A204.1 (cell line): ENCODE measurements at regions not wholly inside any gene's neighbourhood (a gene's known extent, or its start where the extent isn't known, plus 50 kb on each side); places are given as distances from the start of the nearest gene placed in this dataset.
A peak's percentile ranks its signal among the peaks of the same experiment; 100 is the strongest.
"Not testable (repeated sequence)": the region's sequence is repeated elsewhere in the genome, so short reads cannot be mapped to it uniquely, and the experiment has no call there.

Experiments used
- FAIRE-seq: peaks from 2 replicates; lab custom pipeline; 2012; peaks lifted over from hg19 to GRCh38; lab: Jason Lieb, UNC

DNA sequence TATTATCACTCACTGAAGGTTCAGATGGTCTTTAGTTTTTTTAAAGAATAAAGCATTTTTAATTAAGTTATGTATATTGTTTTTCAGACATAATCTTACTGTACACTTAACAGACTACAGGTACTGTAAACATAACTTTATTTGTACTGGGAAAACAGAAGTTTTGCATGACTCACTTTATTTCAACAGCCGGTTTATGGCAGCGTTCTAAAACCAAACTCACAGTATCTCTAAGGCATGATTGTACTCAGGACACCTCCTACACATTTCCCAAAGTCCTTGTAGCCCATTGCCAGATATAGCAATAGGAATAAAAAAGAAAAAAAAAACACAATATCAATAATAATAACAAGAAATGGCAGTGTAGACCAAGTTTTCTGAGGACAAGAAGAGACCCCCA, 1341.4 kb downstream of the FSCB start:
- no peak for FAIRE-seq

DNA sequence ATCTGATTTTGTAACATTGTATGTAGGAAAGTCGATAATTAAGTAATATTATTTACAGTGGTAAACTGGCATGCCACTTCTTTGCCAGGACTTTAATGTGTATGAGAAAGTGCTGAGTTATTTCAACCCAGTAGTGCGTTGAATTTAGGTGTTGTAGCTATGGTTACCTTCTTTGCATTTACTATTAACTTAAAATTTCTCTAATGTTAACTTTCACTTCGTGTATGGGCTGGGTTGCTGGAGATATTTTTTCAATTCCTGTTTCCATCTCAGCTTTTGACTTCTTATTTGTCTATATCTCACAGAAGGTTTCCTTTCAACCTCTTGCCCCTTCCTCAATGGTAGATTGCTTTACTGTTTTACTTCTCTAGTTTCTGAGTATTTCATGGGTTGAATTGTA, 1345.6 kb downstream of the FSCB start:
- FAIRE-seq, result no peak

DNA sequence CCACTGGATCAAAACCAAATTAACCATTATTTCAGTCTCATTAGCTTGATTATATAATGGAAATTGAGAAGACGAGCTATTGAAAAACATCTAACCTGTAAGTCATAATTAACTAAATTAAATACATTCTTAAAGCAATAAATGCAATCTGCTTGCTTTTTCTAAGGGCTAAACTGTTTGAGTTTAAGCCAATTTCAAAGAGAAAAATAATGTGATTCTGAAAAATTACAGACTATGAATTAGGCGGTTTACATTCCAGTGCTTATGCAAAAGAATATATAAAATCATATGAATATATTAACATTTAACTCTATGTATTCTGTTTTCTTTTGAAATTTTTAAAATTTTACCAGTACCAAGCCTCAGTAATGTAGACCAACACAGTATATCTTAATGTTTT, 1349.4 kb downstream of the FSCB start:
- FAIRE-seq, result no peak

DNA sequence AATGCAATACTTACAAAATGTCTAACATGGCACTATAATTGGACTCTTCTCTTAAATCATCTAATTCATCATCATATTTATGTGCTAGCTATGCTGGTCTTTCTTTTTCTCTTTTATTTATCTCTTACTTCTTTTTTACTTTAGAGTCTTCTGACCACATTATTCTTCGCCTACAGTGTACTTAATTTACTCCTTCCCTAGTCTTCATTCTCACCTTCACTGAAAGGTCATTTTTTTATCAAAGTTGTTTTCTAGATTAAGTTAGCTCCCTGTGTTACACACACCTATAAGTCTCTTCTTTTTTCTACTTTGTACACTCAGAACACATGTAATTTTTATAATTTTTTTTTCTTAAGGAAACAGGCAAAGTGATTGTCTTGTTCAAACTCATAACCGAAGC, 1351.2 kb downstream of the FSCB start:
- FAIRE-seq, result no peak

GRCh38 chr14:43155258-43155657, 1351.8 kb downstream of the FSCB start:
- FAIRE-seq, result no peak

GRCh38 chr14:43147485-43147884, 1359.6 kb downstream of the FSCB start:
- no peak for FAIRE-seq

DNA sequence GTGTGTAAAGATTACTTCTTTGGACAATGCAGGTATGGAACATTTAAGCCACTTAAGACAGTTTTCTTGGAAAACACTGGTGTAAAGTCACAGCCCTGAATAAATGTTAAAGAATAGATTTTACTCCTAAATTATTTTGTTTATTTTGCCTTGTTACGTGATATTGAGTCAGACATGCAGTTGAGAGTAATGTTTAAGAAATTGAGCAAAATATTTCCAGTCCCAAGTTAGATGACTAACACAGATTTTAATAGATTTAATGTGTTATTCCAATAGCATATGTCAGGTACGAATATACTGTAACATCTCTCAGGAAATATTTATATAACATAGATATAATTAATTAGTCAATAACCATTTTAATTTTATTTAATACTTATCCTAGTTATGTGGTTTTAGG, 1361.7 kb downstream of the FSCB start:
- peak; percentile 3 for FAIRE-seq

- FAIRE-seq, result no peak
Observed at GRCh38 chr14:43143106-43143505, 1364.0 kb downstream of the FSCB start.

DNA sequence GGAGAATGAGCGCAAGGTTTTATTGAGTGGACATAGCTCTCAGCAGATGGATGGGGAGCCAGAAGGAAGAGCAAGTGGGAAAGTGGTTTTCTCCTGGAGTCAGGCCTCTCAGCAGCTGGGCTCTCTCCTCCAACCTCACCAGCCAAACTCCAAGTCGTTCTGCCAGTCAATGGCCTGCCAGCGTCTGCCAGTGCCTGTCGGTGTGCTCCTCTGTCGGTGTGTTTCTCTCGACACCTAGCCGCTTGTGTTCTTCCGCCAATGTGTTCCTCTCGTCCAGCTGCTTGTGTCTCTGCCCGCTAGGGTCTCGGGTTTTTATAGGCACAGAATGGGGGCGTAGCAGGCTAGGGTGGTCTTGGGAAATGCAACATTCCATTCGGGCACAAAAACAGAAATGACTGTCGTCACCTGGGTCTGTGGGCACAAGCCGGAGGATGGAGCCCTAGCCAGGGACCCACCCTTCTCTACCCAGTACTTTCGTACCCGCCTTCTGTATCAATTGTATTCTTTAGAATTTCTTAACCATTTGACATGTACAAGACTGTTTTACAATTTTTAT, 1365.4 kb downstream of the FSCB start:
- FAIRE-seq, result no peak

- FAIRE-seq, result no peak
Observed at GRCh38 chr14:43140453-43140852, 1366.6 kb downstream of the FSCB start.

DNA sequence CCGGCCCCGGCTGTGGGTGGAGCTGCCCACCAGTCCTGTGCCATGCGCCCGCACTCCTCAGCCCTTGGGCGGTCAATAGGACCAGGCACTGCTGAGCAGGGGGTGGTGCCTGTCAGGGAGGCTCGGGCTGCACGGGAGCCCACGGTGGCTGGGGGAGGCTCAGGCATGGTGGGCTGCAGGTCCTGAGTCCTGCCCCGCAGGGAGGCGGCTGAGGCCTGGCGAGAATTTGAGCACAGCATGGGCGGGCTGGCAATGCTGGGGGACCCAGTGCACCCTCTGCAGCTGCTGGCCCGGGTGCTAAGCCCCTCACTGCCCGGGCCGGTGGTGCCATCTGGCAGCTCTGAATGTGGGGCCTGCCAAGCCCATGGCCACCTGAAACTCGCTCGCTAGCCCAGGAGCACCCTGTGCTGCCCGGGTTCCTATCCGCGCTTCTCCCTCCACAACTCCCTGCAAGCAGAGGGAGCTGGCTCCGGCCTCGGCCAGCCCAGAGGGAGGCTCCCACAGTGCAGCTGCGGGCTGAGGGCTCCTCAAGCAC, 1371.1 kb downstream of the FSCB start:
- FAIRE-seq, result no peak

DNA sequence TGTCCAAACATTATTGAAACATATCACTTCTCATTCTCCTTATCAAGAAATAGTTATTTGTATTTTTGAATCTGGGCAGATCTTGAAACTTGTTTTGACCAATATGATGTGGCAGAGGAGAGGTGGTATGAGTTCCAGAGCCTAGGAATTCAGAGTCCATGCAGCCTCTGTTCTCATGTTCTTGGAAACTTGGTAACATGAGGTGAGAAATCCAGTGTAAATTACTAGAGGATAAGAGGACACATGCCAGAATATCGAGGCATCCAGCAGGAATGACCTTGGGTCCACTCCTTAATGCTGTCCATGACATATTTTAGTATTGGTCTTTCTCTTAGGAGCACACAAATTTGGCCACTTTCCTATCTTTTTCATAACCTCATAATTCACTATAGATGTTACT, 1374.6 kb downstream of the FSCB start:
- no peak for FAIRE-seq

- not testable (repeated sequence) for FAIRE-seq
Observed at GRCh38 chr14:43128429-43128828, 1378.7 kb downstream of the FSCB start.

DNA sequence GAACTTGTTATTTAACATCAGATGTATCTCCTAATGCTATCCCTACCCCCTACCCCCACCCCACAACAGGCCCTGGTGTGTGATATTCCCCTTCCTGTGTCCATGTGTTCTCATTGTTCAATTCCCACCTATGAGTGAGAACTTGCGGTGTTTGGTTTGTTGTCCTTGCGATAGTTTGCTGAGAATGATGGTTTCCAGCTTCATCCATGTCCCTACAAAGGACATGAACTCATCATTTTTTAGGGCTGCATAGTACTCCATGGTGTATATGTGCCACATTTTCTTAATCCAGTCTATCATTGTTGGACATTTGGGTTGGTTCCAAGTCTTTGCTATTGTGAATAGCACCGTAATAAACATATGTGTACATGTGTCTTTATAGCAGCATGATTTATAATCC, 1379.2 kb downstream of the FSCB start:
- FAIRE-seq, result not testable (repeated sequence)

DNA sequence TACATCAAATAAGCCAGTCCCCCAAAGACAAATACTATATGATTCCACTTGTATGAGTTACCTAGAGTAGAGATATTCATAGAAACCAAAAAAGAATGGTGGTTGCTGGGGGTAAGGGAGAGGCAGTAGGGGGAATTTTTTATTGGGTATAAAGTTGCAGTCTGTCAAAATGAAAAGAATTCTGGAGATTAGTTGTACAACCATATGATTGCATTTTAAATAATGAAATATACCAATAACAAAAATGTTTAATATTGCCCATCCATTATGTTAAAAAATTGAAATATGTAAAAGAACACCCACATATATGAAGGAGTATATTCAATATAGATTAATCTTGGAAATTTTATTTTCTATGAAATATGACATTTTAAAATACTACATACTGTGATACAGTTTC, 1383.5 kb downstream of the FSCB start:
- no peak for FAIRE-seq

GRCh38 chr14:43119672-43120071, 1387.4 kb downstream of the FSCB start:
- FAIRE-seq, result no peak

- no peak for FAIRE-seq
Observed at GRCh38 chr14:43116341-43116740, 1390.7 kb downstream of the FSCB start.

- FAIRE-seq, result no peak
Observed at GRCh38 chr14:43105305-43105704, 1401.8 kb downstream of the FSCB start.

- FAIRE-seq, result no peak
Observed at GRCh38 chr14:43090380-43090779, 1416.7 kb downstream of the FSCB start.

DNA sequence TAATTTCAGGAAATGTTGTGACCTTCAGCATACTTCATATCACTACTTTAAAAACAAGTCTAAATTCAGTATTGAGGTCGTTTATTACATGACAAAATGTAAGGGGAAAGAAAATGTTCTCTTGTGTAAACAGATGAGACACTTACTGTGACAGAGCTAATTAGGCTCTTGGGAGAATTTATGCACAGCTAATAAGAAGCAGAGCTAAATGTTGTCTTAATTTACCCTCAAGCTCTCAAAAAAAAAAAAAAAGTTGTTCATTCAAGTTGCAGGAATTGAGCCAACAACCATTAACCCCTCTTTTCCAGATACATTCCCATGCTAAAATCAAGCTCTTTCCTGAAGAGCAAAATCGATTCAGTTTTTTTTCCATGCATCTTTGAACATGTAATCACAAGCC, 1419.4 kb downstream of the FSCB start:
- FAIRE-seq, result no peak

DNA sequence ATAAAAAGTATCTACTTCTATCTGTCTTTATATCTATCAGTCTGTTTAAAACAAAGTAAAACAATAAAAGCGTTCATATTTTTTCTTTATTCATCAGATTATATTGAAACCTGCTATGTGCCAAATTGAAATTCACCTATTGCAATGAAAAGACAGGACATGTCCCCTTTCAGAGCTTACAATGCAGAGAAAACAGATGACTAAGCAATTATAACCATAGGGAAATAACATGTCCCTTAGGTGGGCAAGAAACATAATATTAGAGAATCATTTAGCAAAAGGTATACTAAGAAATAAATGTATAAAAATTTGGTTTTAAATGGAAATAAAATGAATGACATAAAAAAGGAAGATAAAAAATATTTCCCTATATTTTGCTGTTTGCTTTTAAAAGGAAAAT, 1421.3 kb downstream of the FSCB start:
- no peak for FAIRE-seq

- not testable (repeated sequence) for FAIRE-seq
Observed at GRCh38 chr14:43067372-43067771, 1439.7 kb downstream of the FSCB start.

- no peak for FAIRE-seq
Observed at GRCh38 chr14:43056106-43056505, 1449.4 kb downstream of the LRFN5 start.

GRCh38 chr14:43052897-43053296, 1446.2 kb downstream of the LRFN5 start:
- no peak for FAIRE-seq

DNA sequence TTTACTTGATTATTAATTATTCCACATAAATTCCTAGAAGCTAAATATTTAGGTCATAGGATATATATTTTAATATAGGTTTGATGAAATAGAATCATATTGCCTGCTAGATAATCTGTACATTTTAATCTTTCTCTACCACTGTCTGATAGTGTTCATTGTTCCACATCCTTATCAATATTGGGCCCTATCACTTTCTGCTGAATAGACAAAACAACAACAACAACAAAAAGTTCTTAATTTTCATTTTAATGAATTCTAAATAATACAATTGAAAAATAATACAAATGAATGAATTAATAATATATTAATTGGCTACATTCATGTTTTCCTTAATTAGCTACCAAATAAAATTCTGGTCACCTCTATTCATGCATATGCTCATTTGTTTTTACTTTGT, 1437.2 kb downstream of the LRFN5 start:
- no peak for FAIRE-seq
